Testis (tissue), 2 donors: ENCODE measurements at regions not wholly inside any gene's neighbourhood (a gene's known extent, or its start where the extent isn't known, plus 50 kb on each side); places are given as distances from the start of the nearest gene placed in this dataset.

Experiments
- POLR2A ChIP-seq: fragments of 450-650 bp; IDR thresholded peaks from one replicate; pipeline ENCODE4 v1.6.1; 2017; ENCODE audit warnings: antibody characterized with exemption, mild to moderate bottlenecking, moderate library complexity
- TF ChIP-seq, protein P1 (sequence below), 3 experiments: fragments of 450-650 bp in 2 of 3; fragments of 200-600 bp in 1 of 3; sonication (generic) in 1 of 3; IDR thresholded peaks; one replicate each; pipeline ENCODE4 v1.5.1; 2016 to 2019; ENCODE audit warnings: antibody characterized with exemption in 3 of 3, mild to moderate bottlenecking in 2 of 3, moderate library complexity in 1 of 3

DNA sequence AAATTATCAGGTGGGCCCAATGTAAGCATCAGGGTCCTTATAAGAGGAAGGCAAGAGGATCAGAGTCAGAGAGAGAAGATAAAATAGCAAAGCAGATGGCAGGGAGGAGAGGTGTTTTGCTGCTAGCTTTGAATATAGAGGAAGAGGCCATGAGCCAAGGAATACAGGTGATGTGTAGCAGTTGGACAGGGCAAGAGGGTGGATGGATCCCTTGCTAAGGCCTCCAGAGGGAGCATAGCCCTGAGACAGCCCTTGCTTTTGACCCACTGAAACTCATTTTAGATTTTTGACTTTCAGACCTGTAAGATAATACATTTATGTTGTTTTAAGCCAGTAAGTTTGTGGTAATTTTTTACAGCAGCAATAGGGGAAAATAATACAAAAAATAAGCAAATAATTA lies 116.6 kb upstream of the PARD3B start:
- TF ChIP-seq, protein P1, sequence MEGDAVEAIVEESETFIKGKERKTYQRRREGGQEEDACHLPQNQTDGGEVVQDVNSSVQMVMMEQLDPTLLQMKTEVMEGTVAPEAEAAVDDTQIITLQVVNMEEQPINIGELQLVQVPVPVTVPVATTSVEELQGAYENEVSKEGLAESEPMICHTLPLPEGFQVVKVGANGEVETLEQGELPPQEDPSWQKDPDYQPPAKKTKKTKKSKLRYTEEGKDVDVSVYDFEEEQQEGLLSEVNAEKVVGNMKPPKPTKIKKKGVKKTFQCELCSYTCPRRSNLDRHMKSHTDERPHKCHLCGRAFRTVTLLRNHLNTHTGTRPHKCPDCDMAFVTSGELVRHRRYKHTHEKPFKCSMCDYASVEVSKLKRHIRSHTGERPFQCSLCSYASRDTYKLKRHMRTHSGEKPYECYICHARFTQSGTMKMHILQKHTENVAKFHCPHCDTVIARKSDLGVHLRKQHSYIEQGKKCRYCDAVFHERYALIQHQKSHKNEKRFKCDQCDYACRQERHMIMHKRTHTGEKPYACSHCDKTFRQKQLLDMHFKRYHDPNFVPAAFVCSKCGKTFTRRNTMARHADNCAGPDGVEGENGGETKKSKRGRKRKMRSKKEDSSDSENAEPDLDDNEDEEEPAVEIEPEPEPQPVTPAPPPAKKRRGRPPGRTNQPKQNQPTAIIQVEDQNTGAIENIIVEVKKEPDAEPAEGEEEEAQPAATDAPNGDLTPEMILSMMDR (IDR thresholded peaks at IDR 0.05), result no peak
- TF ChIP-seq POLR2A, result no peak
